Parathyroid adenoma (tissue), 2 donors: ENCODE measurements at regions not wholly inside any gene's neighbourhood (a gene's known extent, or its start where the extent isn't known, plus 50 kb on each side); places are given as distances from the start of the nearest gene placed in this dataset.
"Not testable (repeated sequence)": the region's sequence is repeated elsewhere in the genome, so short reads cannot be mapped to it uniquely, and the experiment has no call there.

ENCODE experiments used
- H2AFZ ChIP-seq: fragments of 300-600 bp; sonication (generic); one replicate; pipeline ENCODE4 v1.7.0; 2017; ENCODE audit warnings: antibody characterized with exemption, mild to moderate bottlenecking
- H3K27ac ChIP-seq: fragments of 300-600 bp; sonication (generic); one replicate; pipeline ENCODE4 v1.7.0; 2017
- H3K27me3 ChIP-seq: fragments of 300-600 bp; sonication (generic); one replicate; pipeline ENCODE4 v1.7.0; 2017; ENCODE audit warnings: low read length; ENCODE audit not compliant: control insufficient read depth, insufficient read depth
- H3K36me3 ChIP-seq: fragments of 300-600 bp; sonication (generic); one replicate; pipeline ENCODE4 v1.7.0; 2017; ENCODE audit warnings: low read length; ENCODE audit not compliant: control insufficient read depth, insufficient read depth
- H3K4me1 ChIP-seq: fragments of 300-600 bp; sonication (generic); one replicate; pipeline ENCODE4 v1.7.0; 2017; ENCODE audit warnings: control low read depth
- H3K4me2 ChIP-seq: fragments of 300-600 bp; sonication (generic); one replicate; pipeline ENCODE4 v1.7.0; 2017; ENCODE audit warnings: low read length
- H3K4me3 ChIP-seq: fragments of 300-600 bp; sonication (generic); one replicate; pipeline ENCODE4 v1.7.0; 2017; ENCODE audit warnings: low read depth, low read length
- H3K79me2 ChIP-seq: fragments of 300-600 bp; sonication (generic); one replicate; pipeline ENCODE4 v1.7.0; 2017; ENCODE audit warnings: control low read depth
- H3K9ac ChIP-seq: fragments of 300-600 bp; sonication (generic); one replicate; pipeline ENCODE4 v1.7.0; 2017; ENCODE audit warnings: mild to moderate bottlenecking
- H3K9me3 ChIP-seq: fragments of 300-600 bp; sonication (generic); one replicate; pipeline ENCODE4 v1.7.0; 2017; ENCODE audit warnings: low read length; ENCODE audit not compliant: control insufficient read depth
- TF ChIP-seq, protein P1 (sequence below): fragments of 300-600 bp; sonication (generic); IDR thresholded peaks from one replicate; pipeline ENCODE4 v1.7.0; 2017; ENCODE audit warnings: antibody characterized with exemption, mild to moderate bottlenecking
- donor health status: primary hyperparathyroidism.

DNA sequence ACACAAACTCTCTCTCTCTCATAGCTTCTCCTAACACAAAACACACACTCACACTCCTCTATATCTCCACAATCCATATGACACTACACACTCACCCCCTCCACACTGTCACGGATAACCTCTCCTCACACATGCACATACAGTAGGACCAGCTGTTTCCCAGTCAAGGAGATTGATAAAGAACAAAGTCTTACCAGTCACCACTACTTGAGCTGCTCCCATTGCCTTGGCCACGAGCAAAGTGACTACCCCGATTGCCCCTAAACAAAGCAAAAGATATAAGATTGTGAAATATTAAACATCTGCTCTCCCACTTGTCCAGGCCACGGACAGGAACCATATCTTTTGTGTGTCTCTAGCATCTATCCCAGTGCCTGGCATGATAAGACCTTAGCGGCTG is 95.8 kb downstream of the TRIM69 start:
- not testable (repeated sequence) for H3K79me2 ChIP-seq, H3K9ac ChIP-seq, H3K4me2 ChIP-seq, H3K27ac ChIP-seq, H3K4me1 ChIP-seq, H3K9me3 ChIP-seq, H3K27me3 ChIP-seq, H3K4me3 ChIP-seq, H2AFZ ChIP-seq, H3K36me3 ChIP-seq

DNA sequence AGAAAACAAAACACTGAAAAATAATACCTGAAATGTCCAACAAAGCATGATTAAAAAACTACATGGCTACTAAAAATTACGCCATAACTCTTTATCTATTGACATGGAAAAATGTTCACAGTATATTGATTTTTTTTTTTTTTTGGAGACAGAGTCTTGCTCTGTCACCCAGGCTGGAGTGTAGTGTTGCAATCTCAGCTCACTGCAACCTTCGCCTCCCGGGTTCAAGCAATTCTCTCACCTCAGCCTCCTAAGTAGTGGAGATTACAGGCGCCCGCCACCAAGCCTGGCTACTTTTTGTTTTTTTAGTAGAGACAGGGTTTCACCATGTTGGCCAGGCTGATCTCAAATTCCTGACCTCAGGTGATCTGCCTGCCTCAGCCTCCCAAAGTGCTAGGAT is 96.8 kb downstream of the TRIM69 start:
- H3K27me3 ChIP-seq, H3K4me3 ChIP-seq, H3K9ac ChIP-seq, H3K4me1 ChIP-seq, H3K79me2 ChIP-seq, H3K36me3 ChIP-seq, H3K9me3 ChIP-seq, H3K4me2 ChIP-seq, H2AFZ ChIP-seq, H3K27ac ChIP-seq: not testable (repeated sequence)

DNA sequence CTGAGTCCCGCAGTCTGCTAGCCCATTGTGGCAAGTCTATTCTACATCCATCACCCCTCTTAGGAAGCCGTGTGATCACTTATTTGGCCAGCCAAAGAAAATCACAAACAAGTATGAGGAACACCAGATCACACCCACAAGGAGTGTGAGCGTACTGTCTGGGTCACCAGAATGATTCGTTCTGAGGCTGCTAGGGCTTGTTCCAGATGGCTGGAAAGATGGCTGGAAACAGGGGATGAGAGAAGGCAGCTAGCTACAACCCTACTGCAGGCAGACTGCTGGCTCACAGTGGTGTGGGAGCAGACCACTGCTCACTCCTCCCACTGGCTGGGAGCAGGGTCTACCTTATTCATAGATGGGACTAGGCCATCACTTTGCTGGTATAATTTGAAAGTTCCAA is 97.4 kb downstream of the TRIM69 start:
- not testable (repeated sequence) for H3K36me3 ChIP-seq, H3K4me1 ChIP-seq, H2AFZ ChIP-seq, H3K4me2 ChIP-seq, H3K27ac ChIP-seq, H3K27me3 ChIP-seq, H3K9ac ChIP-seq, H3K79me2 ChIP-seq, H3K9me3 ChIP-seq, H3K4me3 ChIP-seq

DNA sequence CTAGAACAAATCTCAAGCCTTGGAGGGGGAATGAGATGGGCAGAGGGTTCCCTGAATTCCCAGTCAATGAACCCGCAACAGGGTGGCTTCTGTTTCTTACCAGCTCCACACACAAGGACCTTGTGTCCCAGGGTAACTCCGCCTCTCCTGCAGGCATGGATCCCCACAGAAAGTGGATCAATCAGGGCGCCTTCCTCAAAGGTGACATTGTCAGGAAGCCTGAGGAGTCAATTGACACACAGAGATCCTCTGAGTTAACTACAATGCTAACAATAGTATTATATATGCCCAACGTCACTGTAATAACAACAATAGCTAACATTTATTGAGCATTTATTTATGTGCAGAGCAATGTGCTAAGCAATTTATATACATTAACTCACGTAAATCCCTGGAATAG is 98.8 kb downstream of the TRIM69 start:
- not testable (repeated sequence) for H3K4me3 ChIP-seq, H3K79me2 ChIP-seq, H3K4me2 ChIP-seq, H3K27ac ChIP-seq, H3K4me1 ChIP-seq, H2AFZ ChIP-seq, H3K36me3 ChIP-seq, H3K9me3 ChIP-seq, H3K9ac ChIP-seq, H3K27me3 ChIP-seq

DNA sequence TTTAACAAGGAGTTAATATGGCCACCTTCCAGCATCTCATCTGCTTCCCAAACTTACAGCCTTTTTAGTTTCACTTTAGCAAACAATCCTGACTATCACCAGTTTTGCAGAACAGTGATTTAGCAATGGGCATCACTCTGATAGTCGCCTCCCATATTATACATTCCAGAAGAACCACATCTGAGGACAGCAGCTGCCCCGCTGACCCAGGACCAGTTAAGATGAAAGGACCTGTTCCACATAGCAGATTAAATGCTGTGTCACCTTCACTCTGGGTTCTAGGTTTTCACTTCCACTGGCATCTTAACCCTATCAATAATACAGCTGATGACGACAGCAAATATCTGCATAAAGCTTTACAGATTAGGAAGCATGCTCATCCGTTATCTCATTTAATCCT is 99.8 kb downstream of the TRIM69 start:
- no peaks in the 10 kb centered on the region for H3K27me3 ChIP-seq
- H3K4me1 ChIP-seq, result no peaks in the 10 kb centered on the region
- no peak overlapping the region for H3K27ac ChIP-seq
- H3K9ac ChIP-seq, result no peak overlapping the region
- no peaks in the 10 kb centered on the region for H3K36me3 ChIP-seq
- no peak overlapping the region for H3K4me2 ChIP-seq
- H3K9me3 ChIP-seq, result no peaks in the 10 kb centered on the region
- TF ChIP-seq, protein P1, sequence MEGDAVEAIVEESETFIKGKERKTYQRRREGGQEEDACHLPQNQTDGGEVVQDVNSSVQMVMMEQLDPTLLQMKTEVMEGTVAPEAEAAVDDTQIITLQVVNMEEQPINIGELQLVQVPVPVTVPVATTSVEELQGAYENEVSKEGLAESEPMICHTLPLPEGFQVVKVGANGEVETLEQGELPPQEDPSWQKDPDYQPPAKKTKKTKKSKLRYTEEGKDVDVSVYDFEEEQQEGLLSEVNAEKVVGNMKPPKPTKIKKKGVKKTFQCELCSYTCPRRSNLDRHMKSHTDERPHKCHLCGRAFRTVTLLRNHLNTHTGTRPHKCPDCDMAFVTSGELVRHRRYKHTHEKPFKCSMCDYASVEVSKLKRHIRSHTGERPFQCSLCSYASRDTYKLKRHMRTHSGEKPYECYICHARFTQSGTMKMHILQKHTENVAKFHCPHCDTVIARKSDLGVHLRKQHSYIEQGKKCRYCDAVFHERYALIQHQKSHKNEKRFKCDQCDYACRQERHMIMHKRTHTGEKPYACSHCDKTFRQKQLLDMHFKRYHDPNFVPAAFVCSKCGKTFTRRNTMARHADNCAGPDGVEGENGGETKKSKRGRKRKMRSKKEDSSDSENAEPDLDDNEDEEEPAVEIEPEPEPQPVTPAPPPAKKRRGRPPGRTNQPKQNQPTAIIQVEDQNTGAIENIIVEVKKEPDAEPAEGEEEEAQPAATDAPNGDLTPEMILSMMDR, result no peak
- no peak overlapping the region for H3K4me3 ChIP-seq
- H2AFZ ChIP-seq, result no peak overlapping the region
- no peaks in the 10 kb centered on the region for H3K79me2 ChIP-seq

DNA sequence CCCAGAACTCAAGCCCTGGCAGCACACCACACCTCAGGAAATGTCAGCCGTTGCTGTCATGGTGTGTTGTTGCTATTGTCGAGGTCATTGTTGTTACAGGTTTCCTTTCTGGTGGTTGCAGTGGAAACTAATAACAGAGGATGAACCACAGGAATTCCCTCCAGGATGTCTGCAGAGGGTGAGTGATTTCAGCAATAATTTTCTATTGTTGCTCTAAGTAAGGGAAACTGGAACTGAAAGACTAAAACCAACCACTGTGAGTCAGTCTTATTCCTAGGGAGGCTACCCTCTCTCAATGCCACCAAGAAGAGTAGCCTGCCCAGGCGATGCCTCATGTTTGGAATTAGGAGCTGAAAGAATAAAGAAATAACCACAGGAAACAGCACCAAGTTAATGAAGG is 102.6 kb downstream of the TRIM69 start:
- H3K4me1 ChIP-seq, H3K36me3 ChIP-seq, H3K4me3 ChIP-seq, H3K9me3 ChIP-seq, H3K4me2 ChIP-seq, H2AFZ ChIP-seq, H3K9ac ChIP-seq, H3K27me3 ChIP-seq, H3K79me2 ChIP-seq: not testable (repeated sequence)
- H3K27ac ChIP-seq, result peak overlapping the region; percentile 19

DNA sequence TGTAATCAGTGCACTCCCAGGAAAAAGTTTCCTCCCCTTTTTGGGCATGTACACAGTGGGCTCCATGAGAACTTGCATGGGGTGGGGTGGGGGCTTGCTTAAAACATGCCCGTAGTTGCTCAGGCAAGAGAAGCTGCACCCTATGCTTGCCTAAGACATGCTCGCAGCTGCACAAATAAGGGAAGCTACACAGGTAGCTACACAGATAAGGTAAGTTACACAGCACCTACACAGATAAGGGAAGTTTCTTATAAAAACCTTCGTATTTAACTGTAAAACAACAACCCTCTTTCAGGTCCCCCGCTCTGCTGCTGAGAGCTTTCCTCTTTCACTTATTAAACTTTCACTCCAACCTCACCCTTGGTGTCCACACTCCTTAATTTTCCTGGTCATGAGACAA is 105.4 kb downstream of the TRIM69 start:
- H3K4me3 ChIP-seq, H3K4me1 ChIP-seq, H3K27ac ChIP-seq, H3K79me2 ChIP-seq, H2AFZ ChIP-seq, H3K9me3 ChIP-seq, H3K27me3 ChIP-seq, H3K4me2 ChIP-seq, H3K9ac ChIP-seq, H3K36me3 ChIP-seq: not testable (repeated sequence)

DNA sequence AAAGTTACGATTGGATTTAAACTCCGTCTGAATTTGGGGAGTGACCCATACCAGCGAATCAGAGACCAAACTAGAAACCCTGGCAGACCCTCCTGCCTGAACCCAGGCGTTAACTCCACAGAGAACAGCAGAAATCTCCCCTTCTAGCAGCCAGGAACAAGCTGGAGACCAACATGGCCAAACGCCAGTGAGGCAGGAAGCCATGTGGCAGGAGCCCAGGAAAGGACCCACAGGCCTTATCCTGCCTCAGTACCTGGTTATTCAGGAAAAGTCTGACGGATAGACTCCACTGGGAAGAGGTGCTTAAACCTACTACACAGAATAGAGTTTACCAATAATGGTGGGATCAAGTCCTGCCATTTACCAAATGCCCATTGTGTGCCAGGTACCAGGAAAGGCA is 106.6 kb downstream of the TRIM69 start:
- H3K36me3 ChIP-seq, H3K27ac ChIP-seq, H3K27me3 ChIP-seq, H3K4me1 ChIP-seq, H2AFZ ChIP-seq, H3K9me3 ChIP-seq, H3K9ac ChIP-seq, H3K4me2 ChIP-seq, H3K4me3 ChIP-seq, H3K79me2 ChIP-seq: not testable (repeated sequence)

DNA sequence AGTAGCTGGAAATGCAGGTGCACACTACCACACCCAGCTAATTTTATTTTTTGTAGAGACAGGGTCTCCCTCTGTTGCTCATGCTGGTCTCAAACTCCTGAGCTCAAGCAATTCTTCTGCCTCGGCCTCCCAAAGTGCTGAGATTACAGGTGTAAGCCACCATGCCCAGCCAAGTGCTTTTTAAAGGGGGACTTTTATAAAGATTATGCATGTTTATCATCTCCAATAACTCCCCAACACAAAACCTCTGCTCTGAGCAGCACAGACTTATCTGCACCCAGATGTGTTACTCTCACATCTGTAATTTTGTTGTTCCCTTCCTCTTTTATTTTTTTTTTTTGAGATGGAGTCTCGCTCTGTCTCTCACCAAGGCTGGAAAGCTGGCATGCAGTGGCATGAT is 108.6 kb downstream of the TRIM69 start:
- not testable (repeated sequence) for H3K4me3 ChIP-seq, H3K36me3 ChIP-seq, H3K27ac ChIP-seq, H3K79me2 ChIP-seq, H3K4me1 ChIP-seq, H3K9ac ChIP-seq, H2AFZ ChIP-seq, H3K27me3 ChIP-seq, H3K9me3 ChIP-seq, H3K4me2 ChIP-seq

DNA sequence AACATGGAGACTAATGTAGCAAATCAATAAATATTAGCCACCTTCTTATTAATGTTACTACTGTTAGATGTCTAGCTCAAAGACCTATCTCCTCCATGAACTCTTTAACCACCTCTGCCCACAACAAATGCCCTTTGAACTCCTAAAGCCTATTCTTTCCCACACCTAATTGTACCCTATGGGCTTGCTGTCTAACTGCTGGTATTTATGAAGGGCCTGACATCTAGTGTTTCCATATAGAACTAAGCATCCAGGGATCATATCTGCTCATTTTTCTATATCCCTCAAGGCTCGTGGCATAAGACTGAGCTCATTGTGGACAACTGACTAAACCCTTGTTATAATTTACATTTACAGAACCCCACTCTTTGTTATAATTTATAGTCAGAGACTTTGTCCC is 109.8 kb downstream of the TRIM69 start:
- H3K4me3 ChIP-seq, H3K9ac ChIP-seq, H3K36me3 ChIP-seq, H3K27me3 ChIP-seq, H3K27ac ChIP-seq, H3K4me1 ChIP-seq, H3K4me2 ChIP-seq, H2AFZ ChIP-seq, H3K9me3 ChIP-seq, H3K79me2 ChIP-seq: not testable (repeated sequence)

DNA sequence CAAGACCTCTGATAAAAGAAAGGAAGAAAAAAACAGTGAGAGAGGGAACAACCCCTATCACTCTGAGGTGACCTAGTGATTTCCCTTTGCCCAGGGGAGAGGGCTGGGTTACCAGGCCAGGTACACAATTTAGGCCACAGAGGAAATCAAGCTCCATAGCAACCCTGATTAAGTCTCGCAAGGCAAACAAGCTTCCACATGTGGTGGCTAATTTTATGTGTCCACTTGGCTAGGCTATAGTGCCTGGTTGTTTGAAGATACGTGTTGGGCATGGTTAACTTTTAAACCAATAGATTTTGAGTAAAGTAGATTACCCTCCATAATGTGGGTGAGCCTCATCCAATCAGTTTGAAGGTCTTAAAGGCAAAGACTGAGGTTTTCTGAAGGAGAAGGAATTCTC is 108.9 kb upstream of the TERB2 start:
- not testable (repeated sequence) for H3K27ac ChIP-seq, H3K9ac ChIP-seq, H3K4me2 ChIP-seq

More for the DNA sequence above, 108.9 kb upstream of the TERB2 start:
- not testable (repeated sequence) for H3K36me3 ChIP-seq, H3K79me2 ChIP-seq, H2AFZ ChIP-seq, H3K4me1 ChIP-seq, H3K27me3 ChIP-seq, H3K9me3 ChIP-seq, H3K4me3 ChIP-seq
